ENCODE measurements at regions not wholly inside any gene's neighbourhood (a gene's known extent, or its start where the extent isn't known, plus 50 kb on each side); places are given as distances from the start of the nearest gene placed in this dataset.

DNA sequence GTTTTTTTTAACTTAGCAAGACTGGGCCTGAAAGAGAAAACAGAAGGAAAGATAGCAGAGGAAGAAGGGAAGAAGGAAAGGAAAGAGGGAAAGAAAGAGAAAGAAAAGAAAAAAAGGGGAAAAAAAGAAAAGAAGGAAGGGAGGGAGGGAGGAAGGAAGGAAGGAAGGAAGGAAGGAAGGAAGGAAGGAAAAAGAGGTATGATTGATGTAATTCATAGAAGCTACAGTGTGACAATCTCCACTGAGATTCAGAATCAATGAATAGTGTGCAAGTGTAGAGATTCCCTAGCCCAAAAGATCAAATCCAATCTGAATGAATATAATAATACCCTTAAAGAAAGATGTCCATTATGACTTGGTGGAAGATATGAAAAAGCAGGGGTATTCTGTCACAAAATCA is 126.9 kb upstream of the DNAJC10 start:
- TF ChIP-seq EGR1 (IDR thresholded peaks at IDR 0.05; ENCODE audit: low read depth in 2 of 2) (no peak), FOXA2 (IDR thresholded peaks at IDR 0.05) (no peak), HNF4G (IDR thresholded peaks at IDR 0.05) (no peak)
- TF ChIP-seq, protein P1, sequence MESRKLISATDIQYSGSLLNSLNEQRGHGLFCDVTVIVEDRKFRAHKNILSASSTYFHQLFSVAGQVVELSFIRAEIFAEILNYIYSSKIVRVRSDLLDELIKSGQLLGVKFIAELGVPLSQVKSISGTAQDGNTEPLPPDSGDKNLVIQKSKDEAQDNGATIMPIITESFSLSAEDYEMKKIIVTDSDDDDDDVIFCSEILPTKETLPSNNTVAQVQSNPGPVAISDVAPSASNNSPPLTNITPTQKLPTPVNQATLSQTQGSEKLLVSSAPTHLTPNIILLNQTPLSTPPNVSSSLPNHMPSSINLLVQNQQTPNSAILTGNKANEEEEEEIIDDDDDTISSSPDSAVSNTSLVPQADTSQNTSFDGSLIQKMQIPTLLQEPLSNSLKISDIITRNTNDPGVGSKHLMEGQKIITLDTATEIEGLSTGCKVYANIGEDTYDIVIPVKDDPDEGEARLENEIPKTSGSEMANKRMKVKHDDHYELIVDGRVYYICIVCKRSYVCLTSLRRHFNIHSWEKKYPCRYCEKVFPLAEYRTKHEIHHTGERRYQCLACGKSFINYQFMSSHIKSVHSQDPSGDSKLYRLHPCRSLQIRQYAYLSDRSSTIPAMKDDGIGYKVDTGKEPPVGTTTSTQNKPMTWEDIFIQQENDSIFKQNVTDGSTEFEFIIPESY (IDR thresholded peaks at IDR 0.05), result no peak
- TF ChIP-seq, protein P2, sequence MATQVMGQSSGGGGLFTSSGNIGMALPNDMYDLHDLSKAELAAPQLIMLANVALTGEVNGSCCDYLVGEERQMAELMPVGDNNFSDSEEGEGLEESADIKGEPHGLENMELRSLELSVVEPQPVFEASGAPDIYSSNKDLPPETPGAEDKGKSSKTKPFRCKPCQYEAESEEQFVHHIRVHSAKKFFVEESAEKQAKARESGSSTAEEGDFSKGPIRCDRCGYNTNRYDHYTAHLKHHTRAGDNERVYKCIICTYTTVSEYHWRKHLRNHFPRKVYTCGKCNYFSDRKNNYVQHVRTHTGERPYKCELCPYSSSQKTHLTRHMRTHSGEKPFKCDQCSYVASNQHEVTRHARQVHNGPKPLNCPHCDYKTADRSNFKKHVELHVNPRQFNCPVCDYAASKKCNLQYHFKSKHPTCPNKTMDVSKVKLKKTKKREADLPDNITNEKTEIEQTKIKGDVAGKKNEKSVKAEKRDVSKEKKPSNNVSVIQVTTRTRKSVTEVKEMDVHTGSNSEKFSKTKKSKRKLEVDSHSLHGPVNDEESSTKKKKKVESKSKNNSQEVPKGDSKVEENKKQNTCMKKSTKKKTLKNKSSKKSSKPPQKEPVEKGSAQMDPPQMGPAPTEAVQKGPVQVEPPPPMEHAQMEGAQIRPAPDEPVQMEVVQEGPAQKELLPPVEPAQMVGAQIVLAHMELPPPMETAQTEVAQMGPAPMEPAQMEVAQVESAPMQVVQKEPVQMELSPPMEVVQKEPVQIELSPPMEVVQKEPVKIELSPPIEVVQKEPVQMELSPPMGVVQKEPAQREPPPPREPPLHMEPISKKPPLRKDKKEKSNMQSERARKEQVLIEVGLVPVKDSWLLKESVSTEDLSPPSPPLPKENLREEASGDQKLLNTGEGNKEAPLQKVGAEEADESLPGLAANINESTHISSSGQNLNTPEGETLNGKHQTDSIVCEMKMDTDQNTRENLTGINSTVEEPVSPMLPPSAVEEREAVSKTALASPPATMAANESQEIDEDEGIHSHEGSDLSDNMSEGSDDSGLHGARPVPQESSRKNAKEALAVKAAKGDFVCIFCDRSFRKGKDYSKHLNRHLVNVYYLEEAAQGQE (IDR thresholded peaks at IDR 0.05), result no peak
- Histone ChIP-seq H3K27ac (ENCODE audit: low read depth in 1 of 2, low read length in 2 of 2) (no peak overlapping the region), H3K9ac (ENCODE audit: low read depth in 1 of 2, low read length in 2 of 2) (no peak overlapping the region), H3K36me3 (ENCODE audit: control insufficient read depth in 4 of 4, insufficient read depth in 3 of 4, low read depth in 1 of 4, low read length in 3 of 4) (no peaks in the 10 kb centered on the region), H3K4me1 (ENCODE audit: control insufficient read depth in 4 of 4, insufficient read depth in 4 of 4, low read length in 3 of 4) (no peaks in the 10 kb centered on the region), H3K4me3 (ENCODE audit: low read depth in 1 of 3, low read length in 3 of 3) (no peak overlapping the region), H3K9me3 (ENCODE audit: control insufficient read depth in 4 of 4, low read length in 3 of 4) (no peaks in the 10 kb centered on the region), H3K27me3 (ENCODE audit: control insufficient read depth in 4 of 4, insufficient read depth in 4 of 4, low read length in 3 of 4) (peaks cover 0 to 8% (median 0%) of the 10 kb centered on the region in 4 donors)
- DNase-seq (ENCODE audit: low spot score), result no peak

DNA sequence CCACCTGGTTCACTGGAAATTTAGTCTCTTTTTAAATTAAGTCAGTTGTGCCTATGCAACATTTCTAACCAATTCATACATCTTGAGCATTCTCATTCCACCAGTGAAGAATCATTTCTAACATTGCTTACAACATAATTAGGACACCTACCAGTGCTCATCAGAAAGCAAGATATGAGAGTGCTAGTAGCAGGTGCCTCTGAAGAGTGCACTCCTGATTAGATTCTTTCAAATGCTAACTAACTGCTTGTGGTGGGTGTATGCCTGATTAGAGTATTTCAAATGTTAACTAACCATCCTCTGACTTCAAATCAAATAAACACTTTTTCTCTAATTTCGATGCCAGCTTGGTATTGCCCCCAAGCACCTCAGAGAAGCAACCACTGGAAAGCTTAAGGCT is 124.3 kb upstream of the DNAJC10 start:
- TF ChIP-seq, protein P1 (IDR thresholded peaks at IDR 0.05), result no peak
- TF ChIP-seq RAD21 (IDR thresholded peaks at IDR 0.05), result no peak
- TF ChIP-seq ATF3 (IDR thresholded peaks at IDR 0.05), result no peak
- no peak for TF ChIP-seq MAX (IDR thresholded peaks at IDR 0.05)
- TF ChIP-seq HNF4A (conservative IDR thresholded peaks at IDR 0.05), result no peak
- no peak for TF ChIP-seq CTCF (IDR thresholded peaks at IDR 0.05; ENCODE audit: low read depth, low read length, missing input control)
- TF ChIP-seq HNF4G (IDR thresholded peaks at IDR 0.05), result no peak
- H3K36me3 ChIP-seq (ENCODE audit: control insufficient read depth in 4 of 4, insufficient read depth in 3 of 4, low read depth in 1 of 4, low read length in 3 of 4), result no peaks in the 10 kb centered on the region
- no peak overlapping the region for H3K4me3 ChIP-seq (ENCODE audit: low read depth in 1 of 3, low read length in 3 of 3)
- peaks cover 0 to 5% (median 0%) of the 10 kb centered on the region in 4 donors for H3K27me3 ChIP-seq (ENCODE audit: control insufficient read depth in 4 of 4, insufficient read depth in 4 of 4, low read length in 3 of 4)
- 31% methylated on average over 1 of the region's 1 CpG for WGBS
- no peak overlapping the region for H3K27ac ChIP-seq (ENCODE audit: low read depth in 1 of 2, low read length in 2 of 2)
- H3K9ac ChIP-seq (ENCODE audit: low read depth in 1 of 2, low read length in 2 of 2), result no peak overlapping the region
- no peaks in the 10 kb centered on the region for H3K4me1 ChIP-seq (ENCODE audit: control insufficient read depth in 4 of 4, insufficient read depth in 4 of 4, low read length in 3 of 4)
- H3K9me3 ChIP-seq (ENCODE audit: control insufficient read depth in 4 of 4, low read length in 3 of 4), result no peaks in the 10 kb centered on the region
- DNase-seq (ENCODE audit: low spot score), result no peak
